ENCODE measurements at regions not wholly inside any gene's neighbourhood (a gene's known extent, or its start where the extent isn't known, plus 50 kb on each side); places are given as distances from the start of the nearest gene placed in this dataset.

GRCh38 chr1:234900595-234900994, 228.0 kb downstream of the TOMM20 start:
- TF ChIP-seq POLR2AphosphoS5 (IDR thresholded peaks at IDR 0.05; ENCODE audit: low read depth, low read length) (no peak), SPI1 (IDR thresholded peaks at IDR 0.05; ENCODE audit: low read depth, low read length) (no peak), POLR2A (IDR thresholded peaks at IDR 0.05; ENCODE audit: low read depth, low read length) (no peak), TAF1 (IDR thresholded peaks at IDR 0.05; ENCODE audit: low read depth, low read length) (no peak), PAX5 (IDR thresholded peaks at IDR 0.05; ENCODE audit: insufficient read depth, low read length, severe bottlenecking) (no peak), POU2F2 (IDR thresholded peaks at IDR 0.05; ENCODE audit: low read depth, low read length) (no peak)
